ENCODE measurements at regions not wholly inside any gene's neighbourhood (a gene's known extent, or its start where the extent isn't known, plus 50 kb on each side); places are given as distances from the start of the nearest gene placed in this dataset.
A peak's percentile ranks its signal among the peaks of the same experiment; 100 is the strongest.

GRCh38 chr13:73737214-73737613, 397.0 kb downstream of the KLF12 start:
- no peak for DNase-seq

GRCh38 chr13:73733706-73734105, 400.5 kb downstream of the KLF12 start:
- DNase-seq: no peak

- DNase-seq: no peak
These were observed 401.9 kb downstream of the KLF12 start for GRCh38 chr13:73732350-73732749.

GRCh38 chr13:73731564-73731963, 402.6 kb downstream of the KLF12 start:
- DNase-seq: no peak

GRCh38 chr13:73730014-73730413, 404.2 kb downstream of the KLF12 start:
- DNase-seq: no peak

- no peak for DNase-seq
These were observed 405.2 kb downstream of the KLF12 start for GRCh38 chr13:73729046-73729445.

- DNase-seq: peak; percentile 7
These were observed 412.1 kb downstream of the KLF12 start for GRCh38 chr13:73722120-73722519.

GRCh38 chr13:73721571-73721970, 412.6 kb downstream of the KLF12 start:
- DNase-seq: no peak

GRCh38 chr13:73720216-73720840, 413.9 kb downstream of the KLF12 start:
- no peak for DNase-seq

GRCh38 chr13:73718246-73718645, 416.0 kb downstream of the KLF12 start:
- DNase-seq: no peak

- DNase-seq: peak; percentile 15
These were observed 416.6 kb downstream of the KLF12 start for GRCh38 chr13:73717632-73718031.

GRCh38 chr13:73715911-73716510, 418.2 kb downstream of the KLF12 start:
- DNase-seq: no peak

- peak; percentile 63 for DNase-seq
These were observed 418.9 kb downstream of the KLF12 start for GRCh38 chr13:73715114-73715910.

- peak; percentile 10 for DNase-seq
These were observed 419.7 kb downstream of the KLF12 start for GRCh38 chr13:73714522-73714921.

GRCh38 chr13:73708393-73708985, 425.7 kb downstream of the KLF12 start:
- peak; percentile 58 for DNase-seq

GRCh38 chr13:73704587-73704986, 429.6 kb downstream of the KLF12 start:
- DNase-seq: no peak

GRCh38 chr13:73703606-73704005, 430.6 kb downstream of the KLF12 start:
- no peak for DNase-seq

- DNase-seq: peak; percentile 50
These were observed 431.7 kb downstream of the KLF12 start for GRCh38 chr13:73702419-73703071.

GRCh38 chr13:73701160-73701559, 433.0 kb downstream of the KLF12 start:
- no peak for DNase-seq

- DNase-seq: no peak
These were observed 435.3 kb downstream of the KLF12 start for GRCh38 chr13:73698859-73699258.

GRCh38 chr13:73697166-73697565, 437.0 kb downstream of the KLF12 start:
- no peak for DNase-seq

GRCh38 chr13:73696713-73697112, 437.5 kb downstream of the KLF12 start:
- DNase-seq: no peak

- no peak for DNase-seq
These were observed 437.9 kb downstream of the KLF12 start for GRCh38 chr13:73696271-73696670.
